GM12878 (cell line): ENCODE measurements at regions not wholly inside any gene's neighbourhood (a gene's known extent, or its start where the extent isn't known, plus 50 kb on each side); places are given as distances from the start of the nearest gene placed in this dataset.

Experiments
- BCLAF1 ChIP-seq: fragments of 450-650 bp; IDR thresholded peaks from 2 replicates; pipeline ENCODE4 v1.6.1; 2017; ENCODE audit warnings: antibody characterized with exemption, mild to moderate bottlenecking, moderate library complexity
- CHD1 ChIP-seq: IDR thresholded peaks from 2 replicates; pipeline ENCODE4 v1.6.1; 2012; ENCODE audit warnings: low read depth, low read length, improper control_type of control experiment
- CTCF ChIP-seq, 3 experiments: IDR thresholded peaks in 2 of 3; conservative IDR thresholded peaks in 1 of 3; 2 replicates each; pipeline ENCODE4 v1.5.1; 2011; ENCODE audit warnings: low read depth in 3 of 3, low read length in 3 of 3, mild to moderate bottlenecking in 3 of 3, control low read depth in 2 of 3, moderate library complexity in 2 of 3, inconsistent platforms in 1 of 3, mixed read lengths in 1 of 3; ENCODE audit not compliant: control insufficient read depth in 2 of 3, insufficient read depth in 1 of 3; ENCODE audit errors: extremely low read depth in 1 of 3
- ETV6 ChIP-seq, 2 experiments: fragments of 450-650 bp in 1 of 2; IDR thresholded peaks in 1 of 2; conservative IDR thresholded peaks in 1 of 2; 2 replicates each; pipeline ENCODE4 v1.6.1; 2014; ENCODE audit warnings: antibody characterized with exemption in 1 of 2, borderline replicate concordance in 1 of 2, low read depth in 1 of 2, mild to moderate bottlenecking in 1 of 2, moderate library complexity in 1 of 2
- HDGF ChIP-seq: fragments of 450-650 bp; IDR thresholded peaks from 2 replicates; pipeline ENCODE4 v1.6.1; 2016; ENCODE audit warnings: antibody characterized with exemption
- MTA2 ChIP-seq: fragments of 450-650 bp; IDR thresholded peaks from 2 replicates; pipeline ENCODE4 v1.6.1; 2016; ENCODE audit warnings: low read depth, mild to moderate bottlenecking, moderate library complexity
- RAD51 ChIP-seq: fragments of 450-650 bp; IDR thresholded peaks from 2 replicates; pipeline ENCODE4 v1.6.1; 2016; ENCODE audit warnings: moderate library complexity, mild to moderate bottlenecking, inconsistent platforms
- ZNF24 ChIP-seq: fragments of 450-650 bp; IDR thresholded peaks from 2 replicates; pipeline ENCODE4 v1.6.1; 2017; ENCODE audit warnings: antibody characterized with exemption, mild to moderate bottlenecking

GRCh38 chr18:46212398-46212797, 108.2 kb downstream of the HAUS1 start:
- TF ChIP-seq ETV6 (conservative IDR thresholded peaks at IDR 0.05 in 1 of 2, IDR thresholded peaks at IDR 0.05 in 1 of 2; ENCODE audit: borderline replicate concordance in 1 of 2, low read depth in 1 of 2): no peak
- no peak for TF ChIP-seq HDGF
- no peak for TF ChIP-seq ZNF24
- TF ChIP-seq RAD51: no peak
- no peak for TF ChIP-seq BCLAF1
- TF ChIP-seq MTA2: peak; percentile 44; the same call in 1 of the 2 replicates
- TF ChIP-seq CHD1: no peak
- TF ChIP-seq CTCF (IDR thresholded peaks at IDR 0.05 in 2 of 3, conservative IDR thresholded peaks at IDR 0.05 in 1 of 3; ENCODE audit: control insufficient read depth in 2 of 3, extremely low read depth in 1 of 3, insufficient read depth in 1 of 3, low read depth in 3 of 3, low read length in 3 of 3): no peak
